ENCODE measurements at regions not wholly inside any gene's neighbourhood (a gene's known extent, or its start where the extent isn't known, plus 50 kb on each side); places are given as distances from the start of the nearest gene placed in this dataset.

GRCh38 chr5:130571076-130571475 lies 594.0 kb downstream of the HINT1 start:
- POLR2A ChIA-PET (ENCODE audit: partially characterized antibody): no interaction called here
- Histone ChIP-seq H4K5ac (ENCODE audit: insufficient read length, low read depth, low read length) (no peak overlapping the region), H2AFZ (ENCODE audit: low read length) (no peak overlapping the region), H3K79me2 (ENCODE audit: control insufficient read depth in 1 of 2, insufficient read depth in 2 of 2, low read length in 2 of 2) (no peaks in the 10 kb centered on the region), H3K27ac (ENCODE audit: low read depth, low read length) (no peak overlapping the region), H4K20me1 (replicated peaks in 1 of 2; ENCODE audit: control insufficient read depth in 1 of 2, insufficient read depth in 2 of 2, low read length in 2 of 2) (no peaks in the 10 kb centered on the region), H3K23me2 (ENCODE audit: low read depth, low read length) (no peaks in the 10 kb centered on the region), H3K9ac (replicated peaks in 1 of 4; ENCODE audit: extremely low read depth in 1 of 4, low read depth in 3 of 4, low read length in 3 of 4) (no peak overlapping the region; a peak in 1 of 7 replicates), H3K18ac (ENCODE audit: extremely low read depth, low read length) (no peak overlapping the region), H3K14ac (ENCODE audit: insufficient read length) (no peak overlapping the region), H3K36me3 (ENCODE audit: control insufficient read depth in 2 of 4, insufficient read depth in 4 of 4, low read length in 3 of 4) (no peaks in the 10 kb centered on the region), H2BK15ac (ENCODE audit: low read length) (no peak overlapping the region), H3K4me2 (ENCODE audit: insufficient read depth in 1 of 2, low read depth in 2 of 2, low read length in 2 of 2) (no peak overlapping the region), H4K91ac (replicated peaks; ENCODE audit: insufficient read length, low read length) (no peak overlapping the region), H3K4me1 (replicated peaks in 1 of 4; ENCODE audit: control insufficient read depth in 3 of 4, insufficient read depth in 4 of 4, low read length in 3 of 4) (no peaks in the 10 kb centered on the region), H3K4ac (replicated peaks; ENCODE audit: insufficient read length, low read depth, low read length) (no peak overlapping the region), H3K4me3 (ENCODE audit: extremely low read depth in 1 of 4, insufficient read depth in 2 of 4, low read depth in 3 of 4, low read length in 4 of 4) (no peak overlapping the region), H3K23ac (ENCODE audit: insufficient read length) (no peak overlapping the region), H3K9me3 (ENCODE audit: insufficient read depth in 2 of 2, low read depth in 1 of 2, low read length in 1 of 2) (no peaks in the 10 kb centered on the region), H2BK12ac (ENCODE audit: low read depth, low read length) (no peak overlapping the region), H2AK5ac (ENCODE audit: low read depth, low read length) (no peak overlapping the region), H3K79me1 (ENCODE audit: low read depth, low read length) (no peaks in the 10 kb centered on the region), H3K27me3 (replicated peaks in 1 of 4; ENCODE audit: control insufficient read depth in 3 of 4, extremely low read depth in 1 of 4, insufficient read depth in 3 of 4, low read length in 3 of 4) (no peaks in the 10 kb centered on the region), H2BK120ac (replicated peaks; ENCODE audit: low read depth, low read length) (no peak overlapping the region), H2BK20ac (ENCODE audit: low read length) (no peak overlapping the region), H4K8ac (ENCODE audit: extremely low read depth, insufficient read depth, low read length) (no peak overlapping the region), H3K56ac (replicated peaks; ENCODE audit: insufficient read length, low read depth, low read length) (no peak overlapping the region), H2BK5ac (ENCODE audit: low read depth, low read length) (no peak overlapping the region)
- CTCF ChIA-PET (ENCODE audit: partially characterized antibody): no interaction called here
- TF ChIP-seq RNF2 (IDR thresholded peaks at IDR 0.05; ENCODE audit: borderline replicate concordance, low read depth, low read length, missing control alignments, poor library complexity, severe bottlenecking): no peak
- no peak for FAIRE-seq
- DNase-seq (ENCODE audit: low read depth in 1 of 2, low spot score in 2 of 2): no peak

Data from H1 (cell line).